Prostate gland (tissue), 2 donors: ENCODE measurements at regions not wholly inside any gene's neighbourhood (a gene's known extent, or its start where the extent isn't known, plus 50 kb on each side); places are given as distances from the start of the nearest gene placed in this dataset.

Source experiments
- CTCF ChIP-seq, 4 experiments: fragments of 200-600 bp in 2 of 4; fragments of 450-650 bp in 2 of 4; sonication (generic) in 2 of 4; IDR thresholded peaks; 1 replicate in 3 of 4; 2 replicates in 1 of 4; pipeline ENCODE4 v1.5.1; 2016 to 2019; ENCODE audit warnings: antibody characterized with exemption in 4 of 4, mild to moderate bottlenecking in 2 of 4, moderate library complexity in 2 of 4
- POLR2A ChIP-seq: fragments of 450-650 bp; IDR thresholded peaks from one replicate; pipeline ENCODE4 v1.6.1; 2016; ENCODE audit warnings: antibody characterized with exemption, mild to moderate bottlenecking
- POLR2AphosphoS5 ChIP-seq: sonication (generic); formaldehyde crosslinking; IDR thresholded peaks from one replicate; pipeline ENCODE4 v1.6.1; 2017; ENCODE audit warnings: antibody characterized with exemption

- TF ChIP-seq POLR2A: no peak
- no peak for TF ChIP-seq CTCF (IDR thresholded peaks at IDR 0.05)
- no peak for TF ChIP-seq POLR2AphosphoS5
Measured at GRCh38 chr1:69163241-69163640, 404.5 kb upstream of the LRRC7 start.
